Spleen (tissue), 11 donors: ENCODE measurements at regions not wholly inside any gene's neighbourhood (a gene's known extent, or its start where the extent isn't known, plus 50 kb on each side); places are given as distances from the start of the nearest gene placed in this dataset.
A peak's percentile ranks its signal among the peaks of the same experiment; 100 is the strongest.

ENCODE experiments used
- DNase-seq: peaks from one replicate; pipeline ENCODE4 v3.0.0-alpha.2; 2020
- H3K27ac ChIP-seq, 8 donors: fragments of 200-600 bp; sonication (generic) in 7 of 8; 1 replicate in 4 of 8; 2 replicates in 4 of 8; pipeline versions ENCODE4 v1.5.0 to v1.8.0; 2016 to 2021; ENCODE audit warnings: inconsistent platforms in 4 of 8, mild to moderate bottlenecking in 4 of 8, moderate library complexity in 1 of 8
- H3K27me3 ChIP-seq, 7 donors: fragments of 200-600 bp; sonication (generic) in 6 of 7; replicated peaks in 1 of 7; 1 replicate in 4 of 7; 2 replicates in 3 of 7; pipeline versions ENCODE4 v1.5.0 to v1.8.0; 2016 to 2021; ENCODE audit warnings: inconsistent platforms in 3 of 7, mild to moderate bottlenecking in 1 of 7
- H3K36me3 ChIP-seq, 6 donors: fragments of 200-600 bp; sonication (generic) in 5 of 6; 1 replicate in 4 of 6; 2 replicates in 2 of 6; pipeline versions ENCODE4 v1.5.0 to v1.8.0; 2016 to 2021; ENCODE audit warnings: inconsistent platforms in 2 of 6
- H3K4me1 ChIP-seq, 6 donors: fragments of 200-600 bp; sonication (generic) in 5 of 6; 1 replicate in 3 of 6; 2 replicates in 3 of 6; pipeline versions ENCODE4 v1.5.0 to v1.8.0; 2016 to 2021; ENCODE audit warnings: inconsistent platforms in 3 of 6
- H3K4me3 ChIP-seq, 8 donors: fragments of 200-600 bp; sonication (generic) in 7 of 8; 1 replicate in 4 of 8; 2 replicates in 4 of 8; pipeline versions ENCODE4 v1.5.0 to v1.8.0; 2016 to 2021; ENCODE audit warnings: inconsistent platforms in 4 of 8, mild to moderate bottlenecking in 4 of 8, moderate library complexity in 2 of 8
- H3K9me3 ChIP-seq, 8 donors: fragments of 200-600 bp; sonication (generic) in 7 of 8; 1 replicate in 4 of 8; 2 replicates in 4 of 8; pipeline versions ENCODE4 v1.5.0 to v1.8.0; 2016 to 2021; ENCODE audit warnings: inconsistent platforms in 4 of 8
- POLR2A ChIP-seq, 3 donors: fragments of 450-650 bp; IDR thresholded peaks; one replicate each; pipeline ENCODE4 v1.5.1; 2017; ENCODE audit warnings: antibody characterized with exemption in 3 of 3, mild to moderate bottlenecking in 1 of 3
- POLR2AphosphoS5 ChIP-seq, 3 donors: sonication (generic); formaldehyde crosslinking; IDR thresholded peaks; one replicate each; pipeline ENCODE4 v1.5.1; 2017; ENCODE audit warnings: antibody characterized with exemption in 3 of 3
- WGBS, 5 donors: extraction: QIAGEN DNeasy Blood & Tissue Kit in 3 of 5; methylation state at CpG; one replicate each; pipeline versions ENCODE4 v1.1.5 to v1.1.7; 2013 to 2018; 5-methylcytosine and 5-hydroxymethylcytosine counted together
- intact Hi-C: fragments of 100-400 bp; cut with DNase I; formaldehyde crosslinking; loops from one replicate; pipeline ENCODE4 v1.15.0; 2023; ENCODE audit warnings: low total_unique reads
- TF ChIP-seq, protein P1 (sequence below), 11 experiments: fragments of 200-600 bp in 7 of 11; fragments of 450-650 bp in 4 of 11; sonication (generic) in 4 of 11; IDR thresholded peaks in 8 of 11; conservative IDR thresholded peaks in 3 of 11; 1 replicate in 7 of 11; 2 replicates in 4 of 11; pipeline versions ENCODE4 v1.4.0 to v1.8.0; 2016 to 2021; ENCODE audit warnings: antibody characterized with exemption in 11 of 11, inconsistent platforms in 4 of 11, mild to moderate bottlenecking in 1 of 11
- donor health status: healthy with polysubstance abuse.
- donor health status: DM: no; HTN: no; CAD: no; lungs with moderate emphysema.
- donor health status: DM: no; HTN: no; CAD: no.
- donor health status: Bipolar disorder and iron deficiency.
- donor health status: healthy.
- donor health status: DM: no; HTN: no; CAD: no.
- donor health status: DM: yes; HTN: yes; CAD: no.

- WGBS, 5 donors = 90 to 93% (median 91%) methylated on average over 15 of the region's 15 CpGs
- H3K36me3 ChIP-seq = no peaks in the 10 kb centered on the region
- no peak overlapping the region for H3K27ac ChIP-seq
- intact Hi-C loops = no loop called here
- H3K4me3 ChIP-seq = no peak overlapping the region
- H3K4me1 ChIP-seq = peaks cover 0 to 4% (median 0%) of the 10 kb centered on the region in 6 donors
- peaks cover 0 to 6% (median 1%) of the 10 kb centered on the region in 8 donors for H3K9me3 ChIP-seq
- TF ChIP-seq, protein P1, sequence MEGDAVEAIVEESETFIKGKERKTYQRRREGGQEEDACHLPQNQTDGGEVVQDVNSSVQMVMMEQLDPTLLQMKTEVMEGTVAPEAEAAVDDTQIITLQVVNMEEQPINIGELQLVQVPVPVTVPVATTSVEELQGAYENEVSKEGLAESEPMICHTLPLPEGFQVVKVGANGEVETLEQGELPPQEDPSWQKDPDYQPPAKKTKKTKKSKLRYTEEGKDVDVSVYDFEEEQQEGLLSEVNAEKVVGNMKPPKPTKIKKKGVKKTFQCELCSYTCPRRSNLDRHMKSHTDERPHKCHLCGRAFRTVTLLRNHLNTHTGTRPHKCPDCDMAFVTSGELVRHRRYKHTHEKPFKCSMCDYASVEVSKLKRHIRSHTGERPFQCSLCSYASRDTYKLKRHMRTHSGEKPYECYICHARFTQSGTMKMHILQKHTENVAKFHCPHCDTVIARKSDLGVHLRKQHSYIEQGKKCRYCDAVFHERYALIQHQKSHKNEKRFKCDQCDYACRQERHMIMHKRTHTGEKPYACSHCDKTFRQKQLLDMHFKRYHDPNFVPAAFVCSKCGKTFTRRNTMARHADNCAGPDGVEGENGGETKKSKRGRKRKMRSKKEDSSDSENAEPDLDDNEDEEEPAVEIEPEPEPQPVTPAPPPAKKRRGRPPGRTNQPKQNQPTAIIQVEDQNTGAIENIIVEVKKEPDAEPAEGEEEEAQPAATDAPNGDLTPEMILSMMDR (IDR thresholded peaks at IDR 0.05 in 8 of 11, conservative IDR thresholded peaks at IDR 0.05 in 3 of 11) = no peak
- TF ChIP-seq POLR2AphosphoS5 (IDR thresholded peaks at IDR 0.05) = no peak
- no peak for TF ChIP-seq POLR2A (IDR thresholded peaks at IDR 0.05)
- DNase-seq = peak; percentile 56
- H3K27me3 ChIP-seq = peaks cover 0 to 19% (median 0%) of the 10 kb centered on the region in 7 donors
Measured at GRCh38 chr2:239728751-239729150, 296.4 kb downstream of the NDUFA10 start.

DNA sequence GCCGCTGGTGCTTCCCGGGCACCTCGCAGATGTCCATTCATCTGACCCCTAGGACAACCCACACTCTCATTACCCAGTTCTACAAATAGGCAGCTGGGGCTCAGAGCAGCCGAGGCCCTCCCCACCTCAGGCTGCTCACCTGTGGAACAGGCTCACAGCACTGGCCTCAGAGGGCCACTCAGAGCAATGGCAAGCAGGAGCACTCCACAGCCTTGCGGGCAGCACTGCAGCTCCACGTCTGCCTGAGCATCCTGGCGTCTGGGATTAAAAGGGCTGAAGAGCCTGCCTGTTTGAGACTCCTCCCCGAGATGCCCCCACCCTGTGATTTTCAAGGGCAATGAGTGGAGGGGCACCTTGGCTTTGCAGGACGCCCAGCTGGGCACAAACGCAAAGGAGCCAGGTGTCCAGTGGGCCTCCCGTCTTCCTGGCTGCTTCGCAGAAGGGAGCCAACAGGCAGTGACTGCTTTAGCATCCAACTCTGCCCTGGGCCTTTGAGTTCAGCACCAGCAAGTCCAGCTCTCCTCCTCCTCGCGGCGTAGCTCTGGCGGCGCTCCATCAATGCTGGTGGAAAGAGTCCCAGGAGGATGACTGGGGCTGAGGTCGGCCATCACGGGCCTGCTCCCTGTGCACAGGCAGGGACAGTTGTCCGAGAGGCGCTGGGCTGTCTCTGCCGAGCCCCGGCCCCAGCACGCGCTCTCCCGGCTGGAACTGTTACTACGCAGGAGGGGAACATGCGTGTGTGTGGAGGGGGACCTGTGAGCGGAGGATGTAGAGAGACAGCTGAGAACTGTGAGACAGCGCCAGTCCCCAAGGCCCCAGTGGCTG lies 297.2 kb downstream of the NDUFA10 start:
- WGBS, 5 donors = 83 to 90% (median 86%) methylated on average over 25 to 30 of the region's 30 CpGs
- TF ChIP-seq, protein P1 (IDR thresholded peaks at IDR 0.05 in 8 of 11, conservative IDR thresholded peaks at IDR 0.05 in 3 of 11) = no peak
- TF ChIP-seq POLR2AphosphoS5 (IDR thresholded peaks at IDR 0.05) (no peak), POLR2A (IDR thresholded peaks at IDR 0.05) (no peak)
- H3K4me3 ChIP-seq = no peak overlapping the region
- intact Hi-C loops = no loop called here
- no peaks in the 10 kb centered on the region for H3K9me3 ChIP-seq
- DNase-seq = peak; percentile 68
- peaks cover 0 to 18% (median 0%) of the 10 kb centered on the region in 7 donors for H3K27me3 ChIP-seq
- peaks cover 0 to 4% (median 0%) of the 10 kb centered on the region in 6 donors for H3K4me1 ChIP-seq
- H3K27ac ChIP-seq = no peak overlapping the region
- H3K36me3 ChIP-seq = no peaks in the 10 kb centered on the region

GRCh38 chr2:239727182-239727775 lies 297.9 kb downstream of the NDUFA10 start:
- no peak for DNase-seq

More at GRCh38 chr2:239727182-239727775, 297.9 kb downstream of the NDUFA10 start:
- no peaks in the 10 kb centered on the region for H3K36me3 ChIP-seq
- H3K27ac ChIP-seq = no peak overlapping the region
- peaks cover 0 to 11% (median 0%) of the 10 kb centered on the region in 7 donors for H3K27me3 ChIP-seq
- H3K4me1 ChIP-seq = peaks cover 0 to 4% (median 0%) of the 10 kb centered on the region in 6 donors
- H3K9me3 ChIP-seq = no peaks in the 10 kb centered on the region
- intact Hi-C loops = no loop called here
- H3K4me3 ChIP-seq = no peak overlapping the region
- TF ChIP-seq POLR2AphosphoS5 (IDR thresholded peaks at IDR 0.05) (no peak), POLR2A (IDR thresholded peaks at IDR 0.05) (no peak)
- TF ChIP-seq, protein P1 (IDR thresholded peaks at IDR 0.05 in 8 of 11, conservative IDR thresholded peaks at IDR 0.05 in 3 of 11) = no peak
- WGBS, 5 donors = 83 to 95% (median 87%) methylated on average over 14 to 16 of the region's 16 CpGs
